ENCODE measurements at regions not wholly inside any gene's neighbourhood (a gene's known extent, or its start where the extent isn't known, plus 50 kb on each side); places are given as distances from the start of the nearest gene placed in this dataset.
"Not testable (repeated sequence)": the region's sequence is repeated elsewhere in the genome, so short reads cannot be mapped to it uniquely, and the experiment has no call there.

GRCh38 chr5:124050120-124050770 lies 538.3 kb downstream of the CSNK1G3 start:
- no peak for DNase-seq

DNA sequence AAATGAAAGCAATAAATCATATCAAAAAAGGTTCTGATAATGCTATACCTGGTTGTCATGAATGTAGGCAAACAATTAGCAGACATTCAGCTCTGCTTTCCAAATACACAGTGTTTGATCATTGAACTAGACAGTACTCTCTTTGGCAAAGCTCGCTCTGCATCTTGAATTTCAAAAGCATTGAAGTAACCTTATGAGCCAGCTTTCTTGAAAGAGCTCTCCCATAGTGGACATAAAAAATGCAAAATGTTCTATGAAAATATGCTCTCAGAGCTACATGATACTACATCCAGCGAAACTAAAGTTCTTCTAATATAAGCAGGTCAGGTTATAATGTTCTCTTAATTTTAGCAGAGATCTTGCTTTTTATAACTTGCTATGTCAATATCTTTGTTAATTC lies 533.4 kb downstream of the CSNK1G3 start:
- no peak for DNase-seq

DNA sequence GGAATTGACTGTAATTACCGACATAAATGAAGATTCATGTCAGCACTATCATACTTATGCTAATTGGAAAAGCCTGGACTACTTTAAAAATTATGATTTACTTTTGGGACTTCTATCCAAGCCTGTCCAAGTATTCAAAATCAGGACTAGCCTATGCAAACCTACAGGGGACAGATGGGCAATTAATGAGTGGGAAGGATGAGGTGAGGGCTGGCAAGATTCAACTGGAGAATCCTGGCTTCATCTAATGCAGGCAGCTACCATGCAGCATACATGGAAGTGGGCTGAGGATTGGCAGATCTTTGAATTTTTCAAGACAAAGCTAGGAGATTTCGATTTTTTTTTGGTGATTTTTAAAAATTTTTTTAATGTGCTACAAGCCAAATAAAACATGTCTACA lies 532.6 kb downstream of the CSNK1G3 start:
- no peak for DNase-seq

DNA sequence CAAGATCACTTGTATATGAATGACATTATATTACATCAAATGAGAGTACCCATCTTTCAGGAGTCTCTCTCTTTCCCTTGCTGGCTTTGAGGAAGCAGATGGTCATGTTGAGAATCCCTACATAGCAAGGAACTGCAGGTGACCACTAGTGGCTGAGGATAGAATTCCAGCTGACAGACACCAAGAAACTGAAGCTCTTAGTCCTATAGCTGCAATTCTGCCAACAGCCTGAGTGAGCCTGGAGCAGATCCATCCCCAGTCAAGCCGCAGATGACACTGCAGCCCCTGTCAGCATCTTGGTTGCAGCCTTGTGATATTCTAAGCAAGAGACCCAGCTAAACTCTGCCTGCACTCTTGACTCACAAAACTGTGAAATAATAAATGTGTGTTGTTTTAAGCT lies 531.5 kb downstream of the CSNK1G3 start:
- DNase-seq, result peak in 1 of 4 experiments; percentile 8

- DNase-seq, result no peak
These were observed 528.8 kb downstream of the CSNK1G3 start for GRCh38 chr5:124040799-124041198.

- no peak for DNase-seq
These were observed 527.4 kb downstream of the CSNK1G3 start for GRCh38 chr5:124039410-124039809.

- DNase-seq, result no peak
These were observed 524.8 kb downstream of the CSNK1G3 start for GRCh38 chr5:124036786-124037185.

DNA sequence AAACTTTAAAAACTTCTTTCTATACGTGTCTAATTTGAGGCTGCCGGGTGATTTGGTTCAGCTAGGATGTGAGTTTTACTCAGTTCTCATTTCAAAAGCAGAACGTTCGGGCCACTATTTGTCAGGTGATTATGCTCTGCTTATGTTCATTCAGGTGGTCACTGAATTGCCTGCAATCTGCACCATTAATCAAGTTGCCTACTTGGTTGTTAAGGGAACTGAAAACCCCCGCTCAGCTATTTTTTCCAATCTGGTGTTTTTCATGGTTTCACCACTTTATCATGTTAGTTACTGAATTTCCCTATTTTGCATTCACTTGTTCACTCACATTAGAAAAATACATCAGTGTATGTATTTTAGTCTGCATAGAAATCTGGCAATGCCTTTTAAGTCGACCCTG lies 523.0 kb downstream of the CSNK1G3 start:
- peak in 3 of 4 experiments; percentile 4 to 23 (median 5) for DNase-seq

DNA sequence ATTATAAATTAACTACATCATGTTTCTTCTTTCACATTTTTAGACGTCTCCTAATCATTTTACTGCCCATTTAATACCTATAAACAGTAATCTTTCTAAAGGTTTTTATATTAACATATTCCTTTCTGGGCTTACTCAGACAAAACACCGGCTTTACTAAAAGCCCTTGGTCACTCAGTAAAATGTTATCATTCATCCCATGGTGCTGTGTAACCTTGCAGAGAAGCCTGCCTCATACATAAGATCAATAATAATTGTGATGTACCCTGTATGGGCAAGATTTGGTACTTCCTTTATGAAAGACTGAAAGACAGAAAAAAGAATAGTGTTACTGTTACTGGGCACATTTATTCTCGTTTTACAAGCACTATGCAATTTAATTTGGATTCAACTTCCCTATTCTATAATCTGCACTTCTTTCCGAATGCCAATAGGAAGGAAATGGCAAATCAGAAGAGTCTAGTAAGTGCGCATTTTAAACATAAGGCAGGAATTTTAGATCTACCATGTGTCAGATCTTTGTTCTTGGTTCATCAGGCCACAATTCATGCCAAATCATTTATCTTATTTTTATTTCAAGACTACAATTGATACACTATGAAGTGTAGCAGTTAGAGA lies 522.2 kb downstream of the CSNK1G3 start:
- DNase-seq, result peak in 1 of 4 experiments; percentile 33

DNA sequence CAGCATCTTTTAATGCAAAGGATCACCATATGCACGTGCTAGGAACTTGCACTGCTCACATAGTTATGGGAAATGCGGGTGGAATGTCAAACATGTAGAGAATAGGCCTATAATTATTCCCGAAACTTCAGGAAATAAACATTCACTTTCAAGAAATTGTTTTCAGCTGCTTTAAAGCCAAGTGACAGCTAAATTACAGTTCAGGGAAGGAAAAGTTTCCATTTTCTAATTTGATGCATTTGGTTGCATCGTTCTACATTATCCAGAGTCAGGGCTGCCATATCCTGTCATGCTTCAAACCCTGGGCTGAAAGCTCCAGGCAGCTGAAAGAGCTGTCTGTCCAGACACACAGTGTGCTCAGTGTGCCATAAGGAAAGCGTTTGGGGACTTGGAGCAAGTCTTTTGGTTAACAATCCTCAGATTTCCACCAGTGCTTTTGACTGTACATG lies 518.1 kb downstream of the CSNK1G3 start:
- no peak for DNase-seq

DNA sequence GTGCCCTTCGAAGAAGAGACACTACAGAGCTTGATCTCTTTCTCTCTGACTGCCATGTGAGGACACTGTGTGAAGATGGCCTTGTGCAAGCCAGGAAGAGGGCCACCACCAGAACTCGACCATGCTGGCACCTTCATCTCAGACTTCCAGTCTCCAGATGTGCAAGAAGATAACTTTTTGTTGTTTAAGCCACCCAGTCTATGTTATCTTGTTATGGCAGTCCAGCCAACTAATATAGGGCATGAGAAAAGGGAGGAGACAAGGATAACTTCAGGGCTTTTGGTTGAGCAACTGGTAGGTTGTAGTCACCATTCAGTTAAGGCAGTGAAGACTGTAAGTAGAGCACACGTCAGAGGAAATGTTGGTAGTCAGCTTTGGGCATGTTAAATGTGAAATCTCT lies 515.5 kb downstream of the CSNK1G3 start:
- no peak for DNase-seq

DNA sequence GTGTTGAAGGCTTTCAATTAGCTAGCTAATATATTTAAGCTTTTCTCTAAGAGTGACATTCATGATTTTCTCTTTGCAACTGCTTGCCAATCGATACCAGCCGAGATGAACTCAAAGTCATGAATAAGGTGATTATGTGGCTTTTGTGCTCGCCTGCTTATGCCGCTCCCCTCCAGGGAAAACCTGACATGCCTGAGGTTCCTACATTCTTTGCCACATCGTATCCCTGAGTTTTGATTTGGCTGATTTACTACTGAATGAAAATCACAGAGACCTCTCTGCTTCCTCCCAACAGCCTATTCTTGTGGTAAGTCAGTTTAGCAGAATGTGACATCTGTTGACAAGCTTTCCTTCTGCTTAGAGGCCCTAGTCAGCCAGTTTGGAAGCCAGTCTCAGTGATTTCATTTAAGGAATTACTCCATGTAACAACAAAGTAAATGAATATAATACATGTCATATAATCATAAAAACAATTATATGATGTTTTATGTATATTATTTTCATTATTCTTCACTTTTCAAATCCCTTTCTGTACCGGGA lies 513.4 kb downstream of the CSNK1G3 start:
- DNase-seq, result no peak

DNA sequence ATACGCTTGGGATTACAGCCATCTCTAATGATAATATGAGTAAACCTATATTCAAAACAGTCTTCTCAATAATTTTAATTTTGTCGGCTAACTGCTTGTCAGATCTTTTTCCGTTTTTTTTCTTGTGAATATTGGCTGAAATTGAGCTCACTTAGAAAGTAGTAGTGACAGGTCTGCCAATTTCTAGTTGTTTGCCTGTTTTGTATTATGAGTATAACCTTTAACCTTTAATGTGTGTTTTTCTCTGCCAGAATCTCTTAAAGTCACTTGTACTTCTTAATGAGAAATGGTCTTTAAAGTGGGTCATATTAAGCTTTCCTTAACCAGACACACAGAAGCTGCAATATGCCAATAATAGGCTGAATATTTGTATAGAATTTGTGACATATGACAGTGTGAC lies 511.0 kb downstream of the CSNK1G3 start:
- DNase-seq, result no peak

DNA sequence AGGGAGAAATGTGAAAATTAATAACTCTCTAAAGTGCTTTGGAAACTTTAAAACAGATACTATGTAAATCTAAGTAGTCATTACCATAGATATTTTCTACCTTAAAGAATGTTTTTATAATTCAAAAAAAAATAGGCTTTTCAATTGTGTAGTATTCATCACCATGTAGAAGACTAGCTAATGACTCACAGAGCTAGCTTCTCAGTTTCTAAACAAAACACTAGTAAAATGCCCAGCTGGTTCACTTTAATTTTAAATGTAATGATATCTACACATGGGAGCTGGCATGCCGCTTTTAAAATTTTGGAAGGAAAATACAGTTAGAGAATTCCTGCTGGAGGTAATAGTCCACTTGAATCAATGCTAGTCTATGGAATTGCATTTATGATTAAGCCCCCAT lies 509.8 kb downstream of the CSNK1G3 start:
- no peak for DNase-seq

DNA sequence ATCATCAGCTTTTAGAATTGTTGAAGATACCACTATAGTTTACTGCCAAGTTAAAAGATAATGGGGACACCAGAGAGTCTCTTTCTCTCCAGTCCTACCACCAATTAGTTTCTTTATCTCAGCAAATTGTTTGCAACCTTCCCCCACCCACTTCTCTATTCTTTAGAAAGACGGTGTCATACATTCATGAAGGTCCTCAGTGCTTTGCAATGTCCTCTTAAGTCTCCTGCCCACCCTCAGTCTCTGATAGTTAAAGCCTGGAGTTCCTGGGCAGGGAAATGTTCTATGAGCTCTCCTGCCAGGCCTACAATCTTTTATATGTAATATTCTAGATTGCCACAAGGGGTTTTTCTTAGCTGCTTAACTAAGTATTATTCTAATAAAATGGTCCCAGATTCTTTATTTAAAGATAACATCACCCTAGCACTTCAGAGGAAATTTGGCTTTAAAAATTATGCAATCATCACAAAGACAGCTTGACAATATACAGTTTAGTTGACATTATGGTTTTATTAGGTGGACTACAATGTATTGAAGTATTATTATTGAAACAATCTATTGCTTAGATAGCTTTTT lies 509.2 kb downstream of the CSNK1G3 start:
- no peak for DNase-seq

DNA sequence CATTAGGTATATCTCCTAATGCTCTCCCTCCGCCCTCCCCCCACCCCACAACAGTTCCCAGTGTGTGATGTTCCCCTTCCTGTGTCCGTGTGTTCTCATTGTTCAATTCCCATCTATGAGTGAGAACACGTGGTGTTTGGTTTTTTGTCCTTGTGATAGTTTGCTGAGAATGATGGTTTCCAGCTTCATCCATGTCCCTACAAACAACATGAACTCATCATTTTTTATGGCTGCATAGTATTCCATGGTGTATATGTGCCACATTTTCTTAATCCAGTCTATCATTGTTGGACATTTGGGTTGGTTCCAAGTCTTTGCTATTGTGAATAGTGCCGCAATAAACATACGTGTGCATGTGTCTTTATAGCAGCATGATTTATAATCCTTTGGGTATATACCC lies 505.3 kb downstream of the CSNK1G3 start:
- not testable (repeated sequence) for DNase-seq

GRCh38 chr5:124007675-124008398 lies 495.9 kb downstream of the CSNK1G3 start:
- peak in 1 of 4 experiments; percentile 3 for DNase-seq

DNA sequence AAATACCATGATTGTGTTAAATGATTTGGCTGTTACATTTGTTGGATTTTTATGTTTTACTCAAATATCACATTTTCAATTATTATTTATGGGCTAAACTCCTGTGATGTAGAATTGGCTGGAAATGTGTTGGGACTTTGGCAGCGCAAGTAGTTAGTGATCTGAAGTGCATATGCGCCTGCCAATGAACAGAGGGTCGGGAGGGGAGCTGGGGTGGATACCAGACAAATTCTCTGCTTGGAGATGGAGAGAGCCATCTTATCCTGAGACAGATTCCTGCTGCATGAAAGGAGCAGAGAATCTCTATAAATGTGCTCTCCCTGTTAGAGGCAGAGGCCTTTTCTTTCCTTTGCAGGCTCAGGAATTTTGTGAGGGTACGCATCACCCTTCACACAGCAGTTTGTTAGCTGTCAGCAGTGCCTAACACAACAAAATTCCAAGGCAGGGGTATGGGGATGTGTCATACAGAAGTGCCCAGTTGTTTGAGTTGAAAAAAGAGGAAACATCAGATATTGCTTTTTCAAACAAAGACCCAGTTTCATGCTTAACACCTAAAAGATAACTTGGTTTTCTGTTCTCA lies 489.1 kb downstream of the CSNK1G3 start:
- no peak for DNase-seq

- no peak for DNase-seq
These were observed 488.6 kb downstream of the CSNK1G3 start for GRCh38 chr5:124000538-124000937.

DNA sequence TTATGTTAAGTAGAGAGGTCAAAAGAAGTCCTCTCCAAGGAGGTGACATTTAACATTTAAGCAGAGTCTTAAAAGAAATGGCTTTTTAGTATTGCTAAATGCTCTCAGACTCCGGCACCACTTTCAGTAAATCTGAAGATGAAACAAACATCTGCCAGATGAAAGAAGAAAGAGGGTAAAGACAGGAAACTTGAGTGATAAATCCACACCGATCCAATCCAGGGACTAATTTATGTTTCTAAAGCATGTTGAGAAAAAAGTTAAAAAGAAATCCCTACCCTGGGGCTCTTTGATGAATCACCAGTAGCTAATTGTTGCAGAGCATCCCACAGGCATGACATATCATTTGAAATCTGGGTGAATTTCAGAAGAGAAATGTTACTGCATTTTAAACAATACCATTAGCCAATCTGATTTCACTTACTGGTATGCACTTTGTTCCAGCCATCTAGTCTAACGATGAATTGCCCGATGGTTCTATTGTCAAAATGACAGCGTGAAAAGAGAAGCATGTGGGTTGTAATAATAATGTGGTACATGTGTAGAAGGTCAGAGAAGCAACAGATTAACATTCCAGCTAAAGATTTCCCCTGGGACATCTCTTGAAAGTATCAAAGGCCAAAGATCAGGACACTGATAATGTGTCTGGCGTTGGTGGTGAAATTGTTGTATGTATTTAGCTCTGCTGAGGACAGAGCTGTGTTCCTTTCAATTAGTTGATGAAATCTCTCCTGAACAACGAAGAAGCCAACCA lies 485.7 kb downstream of the CSNK1G3 start:
- no peak for DNase-seq

GRCh38 chr5:123997064-123997461 lies 485.1 kb downstream of the CSNK1G3 start:
- DNase-seq, result no peak

GRCh38 chr5:123992641-123993040 lies 480.7 kb downstream of the CSNK1G3 start:
- DNase-seq, result no peak

All from suppressor macrophage (primary cell).